HG03442 (cell line): ENCODE measurements at regions not wholly inside any gene's neighbourhood (a gene's known extent, or its start where the extent isn't known, plus 50 kb on each side); places are given as distances from the start of the nearest gene placed in this dataset.
"Not testable (repeated sequence)": the region's sequence is repeated elsewhere in the genome, so short reads cannot be mapped to it uniquely, and the experiment has no call there.

ENCODE experiments used
- ATAC-seq: cut with Tn5 transposase; IDR thresholded peaks from one replicate; pipeline ENCODE4 v1.9.1; 2021; ENCODE audit warnings: mild to moderate bottlenecking, moderate library complexity; ENCODE audit not compliant: unreplicated experiment

DNA sequence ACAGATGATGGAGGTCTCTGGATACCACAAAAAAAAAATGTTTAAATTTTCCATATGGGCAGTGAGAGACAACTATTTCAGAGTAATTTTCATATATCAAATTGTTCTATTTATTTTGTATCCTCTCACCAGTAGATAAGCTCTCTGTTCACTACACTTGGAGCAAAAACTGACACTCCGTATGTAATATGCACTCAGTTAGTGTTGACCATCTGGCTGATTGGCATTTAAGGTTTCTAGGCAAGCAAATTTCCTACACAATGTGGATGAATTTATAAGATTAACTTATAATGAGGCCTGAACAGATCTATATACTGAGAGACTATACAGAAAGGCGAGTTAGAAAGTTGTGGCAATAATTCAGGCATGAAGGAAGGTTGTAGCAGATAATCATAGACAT lies 836.5 kb upstream of the SEMA6D start:
- no peak for ATAC-seq

DNA sequence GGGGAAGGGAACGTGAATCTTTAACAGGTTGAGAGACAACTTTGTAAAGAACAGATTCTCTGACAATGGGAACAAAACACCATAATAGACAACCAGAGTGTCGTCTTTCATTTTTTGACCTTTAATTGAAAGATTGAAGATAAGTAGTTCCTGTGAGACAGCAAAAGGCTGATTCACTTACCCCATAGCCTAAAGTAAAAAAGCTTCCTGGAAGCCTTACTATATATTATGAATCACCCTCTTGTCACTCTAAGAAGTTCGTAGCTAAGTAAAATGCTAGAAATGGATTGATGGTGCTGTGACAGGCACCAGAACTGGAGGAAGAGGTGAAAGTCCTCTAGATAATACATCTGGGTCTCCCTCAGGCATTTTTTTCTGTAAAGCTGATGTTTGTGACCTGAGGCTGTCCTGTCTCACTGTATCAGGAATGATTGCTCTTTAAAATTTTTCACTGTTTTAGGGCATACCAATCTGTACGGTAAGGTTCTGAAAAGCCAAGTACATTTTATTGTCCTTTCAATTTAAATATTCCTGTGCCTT lies 824.6 kb upstream of the SEMA6D start:
- ATAC-seq: no peak

DNA sequence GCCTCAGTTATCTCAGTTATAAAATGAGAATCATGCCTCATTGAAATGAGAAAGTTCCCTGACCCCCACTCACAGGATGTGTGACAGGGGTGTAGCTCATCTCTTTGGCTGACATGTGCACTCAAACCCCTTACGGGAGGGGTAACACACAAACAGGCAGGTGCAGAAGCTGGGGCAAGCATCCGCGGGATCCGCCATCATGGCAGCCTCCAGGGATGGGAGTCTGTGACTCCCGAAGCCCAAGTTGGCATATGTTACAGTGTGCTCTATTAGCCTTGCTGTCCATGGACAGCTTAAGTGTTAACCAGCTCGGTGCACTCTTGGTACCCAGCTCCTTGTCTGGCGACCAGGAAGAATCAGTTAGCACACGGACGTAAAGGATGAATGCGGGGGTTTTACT lies 822.7 kb upstream of the SEMA6D start:
- ATAC-seq: no peak

DNA sequence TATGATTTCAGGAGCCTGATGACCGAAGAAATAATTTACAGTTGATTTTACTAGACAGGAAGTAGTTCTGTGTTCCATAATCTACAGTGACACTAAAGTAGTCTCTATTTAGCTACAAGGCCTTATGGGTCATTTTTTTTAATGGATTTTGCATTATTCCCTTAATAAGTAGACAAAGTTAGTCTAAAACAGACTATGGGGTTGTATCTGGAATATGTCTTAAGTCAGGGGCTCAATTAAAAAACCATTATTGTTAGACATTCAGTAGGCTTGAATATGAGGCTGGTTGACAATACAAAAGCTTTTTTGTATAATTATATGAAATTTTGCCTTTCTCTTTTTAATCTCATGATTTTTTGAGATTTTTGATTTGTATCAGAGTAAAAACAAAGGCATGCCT lies 820.0 kb upstream of the SEMA6D start:
- no peak for ATAC-seq

DNA sequence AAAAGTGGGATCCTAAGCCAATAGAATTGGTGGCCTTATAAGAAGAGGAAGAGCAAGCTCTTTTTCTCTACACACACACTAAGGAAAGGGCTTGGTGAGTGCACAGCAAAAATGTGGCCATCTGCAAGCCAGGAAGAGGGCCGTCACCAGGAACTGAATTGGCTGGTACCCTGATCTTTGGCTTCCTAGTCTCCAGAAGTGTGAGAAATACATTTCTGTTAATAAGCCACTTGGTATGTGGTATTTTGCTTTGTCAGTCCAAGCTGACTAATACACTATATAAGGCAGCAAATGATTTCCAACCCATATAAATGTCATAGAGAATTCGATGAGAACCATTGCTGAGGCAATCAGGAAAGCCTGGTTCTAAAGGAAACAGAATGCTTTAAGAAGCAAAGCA lies 816.3 kb upstream of the SEMA6D start:
- no peak for ATAC-seq

DNA sequence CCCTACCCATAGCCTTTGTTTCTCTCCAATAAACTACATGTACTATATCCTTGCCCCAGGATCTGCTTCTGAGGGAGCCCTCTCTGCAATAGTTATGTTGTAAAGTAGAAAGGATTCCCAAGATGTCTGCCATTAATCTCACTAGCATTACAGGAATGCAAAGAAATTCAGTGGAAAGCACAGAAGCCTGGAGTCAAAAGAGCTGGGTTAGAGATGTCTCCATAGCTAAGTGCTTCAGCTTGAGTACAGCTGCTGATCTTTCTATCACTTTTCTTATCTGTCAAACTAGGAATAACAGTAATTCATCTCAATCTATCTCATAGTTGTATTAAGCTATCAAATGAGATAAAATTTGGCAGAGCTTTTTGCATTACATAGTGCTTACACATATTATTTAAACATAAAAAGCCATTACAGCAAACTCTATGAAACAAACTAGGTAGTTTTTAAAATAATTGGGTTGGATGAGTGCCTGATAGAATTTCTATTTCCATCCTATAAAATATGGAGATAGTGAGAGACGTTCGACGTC lies 799.5 kb upstream of the SEMA6D start:
- no peak for ATAC-seq

DNA sequence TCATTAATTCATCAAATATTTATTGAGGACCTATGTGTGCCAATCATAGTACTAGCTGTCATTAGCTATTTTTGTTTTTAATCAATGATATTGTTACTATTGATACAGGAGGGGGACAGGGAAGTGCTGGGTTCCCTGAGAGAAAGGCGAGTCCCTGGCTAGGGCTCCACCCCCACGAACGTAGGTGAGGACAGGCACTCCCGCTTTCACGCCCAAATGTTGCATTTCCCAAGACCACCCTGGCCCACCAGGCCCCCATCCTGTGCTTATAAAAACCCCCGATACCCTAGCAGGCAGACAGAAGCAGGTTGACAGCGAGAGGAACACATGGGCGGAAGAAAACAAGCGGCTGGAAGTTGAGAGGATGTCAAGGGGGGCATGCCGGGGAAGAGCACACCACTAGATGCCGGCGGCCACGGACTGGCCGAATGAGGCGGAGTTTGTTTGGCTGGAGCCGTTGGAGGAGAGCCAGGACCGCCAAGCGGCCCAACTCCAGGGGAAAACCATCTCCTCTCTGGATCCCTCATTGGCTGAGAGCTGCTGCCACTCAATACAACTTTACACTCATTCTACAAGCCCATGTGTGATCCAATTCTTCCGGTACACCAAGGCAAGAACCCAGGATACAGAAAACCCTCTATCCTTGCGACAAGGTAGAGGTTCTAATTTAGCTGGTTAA lies 798.7 kb upstream of the SEMA6D start:
- ATAC-seq: no peak

DNA sequence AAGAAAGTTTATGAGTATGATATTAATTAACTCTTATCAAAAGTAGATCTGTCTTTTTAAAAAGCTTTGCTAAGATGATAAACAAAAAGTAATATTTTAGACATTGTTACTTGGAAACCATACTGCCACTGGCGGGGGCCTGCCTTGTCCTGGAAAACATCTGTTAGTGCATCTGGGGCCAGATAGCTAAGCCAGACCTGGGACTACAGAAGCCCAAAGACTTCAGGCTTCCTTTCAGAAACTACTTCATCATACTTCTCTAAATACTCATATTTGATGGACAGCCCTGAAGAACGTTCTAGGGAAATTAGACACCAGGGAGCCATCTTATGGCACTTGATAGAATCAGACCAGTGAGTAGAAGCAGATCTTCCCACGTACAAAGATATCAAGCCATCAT lies 795.4 kb upstream of the SEMA6D start:
- no peak for ATAC-seq

DNA sequence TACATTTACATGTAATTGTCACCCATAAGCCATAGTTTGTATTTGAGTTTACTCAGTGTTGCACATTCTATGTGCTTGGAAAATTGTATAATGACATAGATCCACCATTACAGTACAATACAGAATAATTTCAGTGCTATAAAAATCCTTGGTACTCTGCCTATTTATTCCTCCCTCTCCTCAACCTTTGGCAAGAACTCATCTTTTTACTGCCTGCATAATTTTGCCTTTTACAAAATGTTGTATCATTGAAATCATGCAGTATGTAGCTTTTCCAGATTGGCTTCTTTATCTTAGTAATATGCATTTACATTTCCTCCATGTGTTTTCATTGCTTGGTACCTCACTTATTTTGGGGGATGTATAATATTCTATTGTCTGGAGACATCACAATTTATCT lies 786.9 kb upstream of the SEMA6D start:
- ATAC-seq: no peak

DNA sequence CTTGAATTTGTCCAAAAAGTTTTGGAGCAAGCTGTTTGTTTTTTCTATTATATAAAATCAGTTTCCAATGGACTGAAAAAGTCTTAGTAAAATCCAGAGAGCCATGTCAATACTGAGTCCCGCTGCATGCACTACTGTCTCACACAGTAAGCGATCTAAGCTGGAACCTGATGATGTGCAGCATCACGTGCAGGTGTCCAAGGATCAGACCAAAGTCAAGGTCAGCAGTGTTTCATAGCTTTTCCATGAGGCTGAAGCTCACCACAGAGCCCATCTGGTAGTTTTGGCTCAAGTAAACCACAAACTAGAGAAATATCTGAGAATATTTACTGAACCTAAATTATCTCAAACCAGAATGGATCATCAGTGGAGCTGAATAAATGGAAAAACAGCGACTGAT lies 784.0 kb upstream of the SEMA6D start:
- no peak for ATAC-seq

DNA sequence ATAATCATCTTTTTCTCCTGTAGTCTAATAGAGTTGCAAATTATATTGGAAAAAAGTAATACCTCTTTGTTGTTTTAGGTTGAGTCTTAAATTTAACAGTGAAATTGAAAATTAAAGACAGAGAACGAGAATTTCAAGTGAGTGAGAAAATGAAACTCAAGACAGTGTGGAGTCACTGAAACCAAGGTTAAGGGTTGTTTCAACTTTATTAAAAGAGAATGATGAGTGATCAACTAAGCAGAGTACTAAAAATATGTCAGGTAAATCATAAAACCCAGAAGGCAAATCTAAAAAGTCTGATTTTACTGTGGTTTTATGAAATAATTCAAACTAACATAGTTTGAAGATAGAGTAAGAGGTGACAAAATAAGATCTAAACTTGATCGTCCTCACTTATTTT lies 782.5 kb upstream of the SEMA6D start:
- ATAC-seq: no peak

DNA sequence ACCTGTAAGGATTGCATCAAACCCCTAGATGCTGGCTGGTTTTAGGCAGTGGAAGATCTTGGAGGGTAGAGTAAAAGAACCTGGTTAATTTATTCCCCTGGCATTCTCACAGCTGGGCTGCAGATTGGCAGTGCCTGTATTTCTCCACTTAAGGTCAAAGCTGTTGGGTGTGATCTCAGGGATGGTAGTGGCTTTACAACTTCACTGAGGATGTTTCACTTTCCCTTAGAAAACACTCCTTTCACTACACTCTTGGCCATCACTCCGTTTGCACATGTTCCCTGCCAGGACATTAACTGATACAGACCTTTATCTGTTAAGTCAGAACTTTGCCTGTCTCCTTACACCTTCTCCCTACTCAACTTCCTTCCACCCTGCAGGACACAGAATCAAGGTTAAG lies 779.1 kb upstream of the SEMA6D start:
- no peak for ATAC-seq

DNA sequence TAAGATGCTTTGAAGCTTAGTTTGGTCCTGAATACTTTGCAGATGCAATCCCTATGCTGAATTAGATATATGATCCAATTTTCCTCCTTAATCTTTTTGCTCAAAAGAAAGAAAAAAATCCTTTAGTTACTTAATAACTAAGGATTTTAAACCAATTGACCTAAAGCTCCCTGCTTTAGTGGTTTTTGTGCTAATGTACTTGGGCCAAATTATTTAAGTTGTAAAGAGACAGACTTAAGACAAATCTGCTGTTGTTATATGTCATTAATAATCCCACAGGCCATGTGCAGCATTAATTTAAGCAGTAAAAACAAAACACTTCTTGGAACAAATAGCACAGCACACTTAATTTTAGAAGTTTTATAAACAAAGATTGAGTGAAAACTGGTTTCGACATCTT lies 776.1 kb upstream of the SEMA6D start:
- no peak for ATAC-seq

DNA sequence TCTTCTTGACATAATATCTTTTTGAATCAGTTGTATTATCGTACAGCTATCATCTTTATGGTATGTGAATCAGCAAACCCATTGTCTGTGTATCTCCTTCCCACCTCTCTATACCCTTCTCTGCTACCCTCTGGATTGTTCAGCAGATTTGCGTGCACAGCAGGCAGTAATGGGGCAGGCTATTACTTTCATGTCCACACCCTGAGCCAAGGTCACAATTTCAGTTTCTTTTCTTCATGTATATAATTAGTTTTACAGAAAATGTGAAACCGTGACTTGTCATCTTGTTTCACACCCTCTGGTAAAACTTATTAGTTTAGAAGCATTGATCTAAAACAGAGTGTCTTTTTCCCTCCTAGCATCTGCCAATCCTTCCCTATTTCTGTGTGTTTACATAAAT lies 770.4 kb upstream of the SEMA6D start:
- ATAC-seq: no peak

DNA sequence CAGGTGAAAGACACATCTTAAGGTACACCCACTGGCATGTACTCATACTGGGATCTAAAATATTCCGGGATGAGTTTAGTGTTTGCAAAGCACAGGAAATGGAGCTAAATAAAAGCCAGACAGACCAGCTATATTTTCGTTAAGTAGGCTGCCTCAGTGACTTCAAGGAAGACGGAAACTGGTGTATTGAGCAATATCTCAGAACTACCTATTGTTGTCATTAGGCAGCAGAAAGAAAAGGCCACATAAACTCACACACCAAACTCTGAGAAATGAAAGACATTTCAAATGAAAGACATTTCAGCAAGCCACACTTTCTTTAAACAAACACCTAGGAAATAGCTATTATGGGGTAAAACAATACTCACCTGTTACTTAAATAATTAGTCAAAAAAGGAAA lies 761.7 kb upstream of the SEMA6D start:
- ATAC-seq: no peak

DNA sequence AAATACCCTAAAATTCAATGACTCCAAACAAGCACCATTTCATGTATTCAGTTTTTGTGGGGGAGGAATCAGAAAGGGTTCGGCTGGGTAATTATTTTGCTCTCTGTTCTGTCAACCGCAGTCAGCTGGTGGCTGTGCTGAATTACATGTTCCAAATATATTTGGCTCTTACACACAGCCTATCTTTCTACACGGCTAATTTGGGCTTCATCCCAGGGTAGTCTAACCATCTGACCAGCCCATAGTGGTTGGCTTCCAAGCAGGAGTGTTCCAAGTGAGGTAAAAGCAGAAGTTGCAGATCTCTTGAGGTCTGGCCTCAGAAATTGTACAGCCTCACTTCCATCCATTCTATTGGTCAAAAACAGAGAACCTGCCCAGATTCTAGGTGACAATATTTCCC lies 760.8 kb upstream of the SEMA6D start:
- no peak for ATAC-seq

DNA sequence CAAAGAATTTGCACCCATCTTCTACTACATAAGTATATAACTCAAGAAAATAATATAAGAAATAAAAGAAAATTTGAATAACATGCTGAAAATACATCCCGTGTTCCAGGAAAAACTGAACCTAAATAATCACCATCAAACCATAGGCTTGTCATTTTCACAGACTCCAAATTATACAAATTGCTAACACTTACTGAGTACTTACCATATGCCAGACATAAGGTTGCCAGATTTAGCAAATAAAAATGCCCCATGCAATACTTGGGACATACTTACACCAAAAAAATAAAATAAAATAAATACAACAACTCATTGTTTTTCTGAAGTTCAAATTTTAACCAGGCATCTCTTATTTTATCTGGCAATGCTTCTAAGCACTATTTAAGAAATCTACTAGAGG lies 760.4 kb upstream of the SEMA6D start:
- no peak for ATAC-seq

DNA sequence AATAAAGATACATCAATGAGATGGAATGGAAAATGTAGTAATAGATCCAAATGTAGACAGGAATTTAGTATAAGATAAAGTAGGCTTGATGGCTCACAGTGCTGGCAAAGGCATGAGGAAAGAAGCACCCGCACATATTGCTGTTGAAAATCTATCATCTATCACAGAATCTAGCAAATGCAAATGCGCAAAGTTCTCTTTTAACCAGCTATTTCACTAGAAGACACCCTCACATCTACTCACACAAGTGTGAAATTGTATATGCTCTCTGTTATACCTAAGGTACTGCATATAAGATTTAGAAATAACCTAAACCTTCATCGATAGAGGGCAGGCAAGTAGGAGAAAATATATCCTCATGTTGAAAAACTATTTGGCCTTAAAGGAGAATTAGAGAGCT lies 756.7 kb upstream of the SEMA6D start:
- ATAC-seq: no peak

DNA sequence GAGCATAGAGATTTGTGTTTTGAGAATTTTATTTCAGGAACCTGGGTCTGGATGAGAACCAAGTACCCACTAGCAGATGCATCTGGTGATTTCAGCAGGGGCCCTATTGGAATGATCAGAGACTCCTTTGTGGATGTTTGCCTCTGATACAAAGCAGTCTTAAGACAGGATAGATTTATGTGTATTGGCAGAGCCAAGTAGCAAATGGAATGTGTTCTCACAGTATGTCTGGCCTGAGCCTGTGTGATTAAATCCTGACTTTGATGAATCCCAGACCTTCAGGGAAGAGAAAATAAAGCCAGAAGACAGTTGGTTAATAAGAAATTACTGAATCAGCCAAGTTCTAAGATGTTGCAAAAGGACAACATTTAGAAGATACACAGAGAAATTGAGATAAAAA lies 755.5 kb upstream of the SEMA6D start:
- ATAC-seq: no peak

DNA sequence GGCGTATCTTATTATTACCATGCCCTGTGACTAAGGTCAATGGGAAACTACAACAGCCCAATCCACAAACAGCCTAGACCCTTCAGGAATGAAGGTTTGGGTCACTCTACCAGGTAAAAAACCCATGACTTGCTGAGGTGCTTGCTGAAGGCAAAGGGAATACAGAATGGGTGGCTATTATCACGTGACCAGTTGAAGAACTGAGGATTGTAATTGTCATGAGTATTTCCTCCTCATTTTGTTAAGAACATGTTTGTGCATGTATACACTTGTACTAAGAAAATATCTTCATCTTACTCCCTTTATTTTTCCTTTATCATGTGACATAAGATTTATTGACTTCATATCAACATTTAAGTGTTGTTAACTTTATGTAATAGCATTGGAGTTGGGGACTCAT lies 729.2 kb upstream of the SEMA6D start:
- ATAC-seq: not testable (repeated sequence)

DNA sequence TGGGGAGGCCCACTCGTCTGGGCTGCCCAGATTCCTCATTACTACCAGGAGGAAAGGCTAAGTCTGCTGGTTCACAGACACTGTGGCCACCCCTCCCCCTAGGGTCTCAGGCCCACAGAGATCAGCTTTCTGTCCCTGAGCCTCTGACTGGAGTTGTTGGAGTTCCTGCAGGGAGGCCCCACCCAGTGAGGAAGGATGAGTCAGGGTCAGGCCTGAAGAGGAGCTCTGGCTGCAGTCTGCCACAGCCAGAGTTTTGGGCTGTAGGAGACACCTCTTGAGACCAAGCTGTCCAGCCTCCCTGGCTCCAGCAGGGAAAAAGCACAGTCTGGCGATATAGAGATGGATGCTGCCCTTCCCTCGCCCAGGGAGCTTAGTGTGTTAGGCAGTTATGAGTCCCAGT lies 720.9 kb upstream of the SEMA6D start:
- ATAC-seq: no peak

DNA sequence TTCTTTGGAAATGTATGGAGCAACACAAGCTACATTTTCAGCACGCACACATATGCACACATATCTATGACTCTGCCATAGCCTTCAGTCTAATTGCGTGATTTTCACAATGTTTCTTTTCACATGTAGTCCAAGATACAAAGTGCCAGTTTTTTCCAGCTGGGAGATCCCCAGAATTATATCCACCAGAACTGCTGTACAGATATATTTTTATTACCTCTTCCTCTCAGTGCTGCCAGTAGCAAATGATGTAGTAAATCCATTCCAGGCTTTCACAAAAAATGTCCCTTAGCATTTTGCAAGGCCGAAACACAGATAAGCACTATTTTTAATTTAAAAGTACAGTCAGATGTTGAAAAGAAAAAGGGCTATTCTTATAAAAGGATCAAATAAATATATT lies 719.8 kb upstream of the SEMA6D start:
- no peak for ATAC-seq

DNA sequence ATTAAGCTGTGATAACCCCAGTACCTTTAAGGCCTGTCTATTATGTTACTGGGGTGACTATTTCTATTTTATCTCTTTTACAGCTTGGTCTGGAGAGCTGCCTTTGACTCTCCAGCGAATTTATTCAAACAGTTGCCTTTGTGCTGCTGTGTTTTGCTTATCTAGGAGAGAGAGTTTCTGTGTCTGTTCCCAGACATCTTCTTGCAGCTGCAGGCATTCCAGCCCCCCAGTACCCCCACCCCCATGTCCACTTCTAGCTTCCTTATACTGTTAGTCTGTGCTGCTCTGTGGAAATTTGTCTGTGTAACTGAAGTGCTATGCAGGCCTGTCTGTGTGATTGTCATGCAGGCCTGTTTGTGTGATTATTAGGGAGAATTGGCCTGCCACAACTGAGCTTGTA lies 713.7 kb upstream of the SEMA6D start:
- no peak for ATAC-seq
